HG03103 (cell line): ENCODE measurements at regions not wholly inside any gene's neighbourhood (a gene's known extent, or its start where the extent isn't known, plus 50 kb on each side); places are given as distances from the start of the nearest gene placed in this dataset.

Experiments
- ATAC-seq: cut with Tn5 transposase; IDR thresholded peaks from one replicate; pipeline ENCODE4 v1.9.1; 2021; ENCODE audit warnings: low read depth; ENCODE audit not compliant: unreplicated experiment

DNA sequence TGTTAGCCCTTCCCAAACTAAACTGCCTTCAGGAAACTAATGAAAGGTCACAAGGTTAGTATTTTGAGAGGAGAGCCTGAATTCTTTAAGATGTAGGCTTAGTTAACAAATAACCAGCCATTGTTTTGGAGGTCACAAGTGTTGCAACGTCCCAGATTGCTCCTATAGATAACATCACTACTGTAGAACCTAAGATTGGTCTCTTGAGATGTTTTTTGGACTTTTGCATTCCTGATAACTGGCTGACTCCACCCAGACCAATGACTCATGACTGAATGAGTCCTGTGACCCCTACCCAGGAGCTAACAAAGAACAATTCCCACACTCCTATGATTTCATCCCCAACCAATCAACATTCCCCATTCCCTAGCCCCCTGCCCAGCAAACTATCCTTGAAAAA is 178.8 kb downstream of the SCP2D1 start:
- ATAC-seq, result no peak

DNA sequence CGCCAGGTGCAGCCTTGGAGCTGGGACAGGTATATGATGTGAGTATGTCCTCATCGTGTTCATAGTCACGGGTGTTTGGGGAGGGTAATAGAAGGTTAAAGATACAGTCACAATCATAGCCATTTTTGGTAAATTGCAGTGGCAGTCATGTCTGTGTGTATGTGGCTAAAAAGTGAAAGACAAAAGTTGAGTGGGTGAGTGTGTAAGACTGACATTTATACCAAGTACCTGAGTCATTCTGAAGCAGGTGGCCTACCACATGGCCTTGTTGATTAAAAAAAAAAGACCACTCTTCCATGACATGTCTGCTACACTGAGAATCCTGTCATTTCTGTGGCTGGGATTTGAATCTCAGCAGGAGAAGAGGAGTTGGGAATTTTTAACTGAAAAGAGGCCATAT is 181.9 kb downstream of the SCP2D1 start:
- ATAC-seq, result no peak

DNA sequence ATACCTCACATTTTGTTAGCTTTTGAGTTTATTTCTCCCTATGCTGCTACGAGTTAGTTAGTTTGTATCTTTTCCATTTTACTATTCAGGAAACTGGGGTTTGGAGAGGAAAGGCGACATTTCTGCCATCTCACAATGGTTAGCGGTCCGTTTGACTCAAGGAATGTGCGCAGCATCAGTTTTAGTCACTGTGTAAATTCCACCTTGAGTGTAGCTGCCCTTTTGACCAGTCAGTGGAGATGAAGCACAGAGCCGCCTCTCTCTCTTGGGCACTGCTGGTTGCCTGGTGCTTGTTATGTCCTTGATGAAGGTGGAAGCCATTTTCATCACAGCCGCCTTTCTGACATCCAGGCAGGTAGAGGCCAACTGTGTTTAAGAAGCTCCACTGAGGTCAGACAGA is 185.5 kb downstream of the SCP2D1 start:
- ATAC-seq, result no peak

DNA sequence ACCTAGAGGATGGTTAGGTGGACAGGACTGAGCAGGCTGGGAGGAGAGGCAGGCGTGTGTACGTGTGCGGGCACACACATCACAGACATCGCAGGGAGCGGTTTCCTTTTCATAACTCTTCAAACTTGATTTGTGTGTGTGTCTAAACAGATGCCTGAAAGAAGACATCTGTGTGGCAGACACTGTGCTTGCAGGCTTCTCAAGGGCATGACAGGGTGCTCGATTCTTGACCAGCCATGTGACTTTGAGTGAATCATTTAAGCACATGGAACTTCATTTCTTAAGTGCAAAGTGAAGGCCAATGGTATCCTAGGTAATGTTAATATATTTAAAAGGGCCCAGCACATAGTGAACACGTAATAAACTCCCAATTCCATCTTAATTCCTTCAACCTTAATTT is 186.5 kb downstream of the SCP2D1 start:
- no peak for ATAC-seq

DNA sequence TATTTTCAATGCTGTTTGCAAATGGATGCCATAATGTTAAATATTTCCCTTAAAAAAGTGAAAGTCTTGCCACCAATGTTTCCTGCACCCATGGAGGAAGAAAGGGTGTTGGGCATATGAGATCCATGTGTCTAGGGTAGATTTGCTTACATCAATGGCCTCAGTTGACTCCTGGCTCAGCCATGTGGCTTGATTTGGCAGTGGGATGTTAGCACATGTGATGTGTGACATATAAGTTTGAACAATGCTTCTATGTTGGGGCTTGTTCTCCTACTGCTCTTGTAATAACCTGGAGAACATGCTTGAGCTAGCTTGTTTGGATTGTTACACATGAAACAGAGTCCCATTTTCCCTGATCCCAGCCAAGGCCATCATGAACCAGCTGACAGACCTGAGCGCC is 187.6 kb downstream of the SCP2D1 start:
- ATAC-seq, result no peak

DNA sequence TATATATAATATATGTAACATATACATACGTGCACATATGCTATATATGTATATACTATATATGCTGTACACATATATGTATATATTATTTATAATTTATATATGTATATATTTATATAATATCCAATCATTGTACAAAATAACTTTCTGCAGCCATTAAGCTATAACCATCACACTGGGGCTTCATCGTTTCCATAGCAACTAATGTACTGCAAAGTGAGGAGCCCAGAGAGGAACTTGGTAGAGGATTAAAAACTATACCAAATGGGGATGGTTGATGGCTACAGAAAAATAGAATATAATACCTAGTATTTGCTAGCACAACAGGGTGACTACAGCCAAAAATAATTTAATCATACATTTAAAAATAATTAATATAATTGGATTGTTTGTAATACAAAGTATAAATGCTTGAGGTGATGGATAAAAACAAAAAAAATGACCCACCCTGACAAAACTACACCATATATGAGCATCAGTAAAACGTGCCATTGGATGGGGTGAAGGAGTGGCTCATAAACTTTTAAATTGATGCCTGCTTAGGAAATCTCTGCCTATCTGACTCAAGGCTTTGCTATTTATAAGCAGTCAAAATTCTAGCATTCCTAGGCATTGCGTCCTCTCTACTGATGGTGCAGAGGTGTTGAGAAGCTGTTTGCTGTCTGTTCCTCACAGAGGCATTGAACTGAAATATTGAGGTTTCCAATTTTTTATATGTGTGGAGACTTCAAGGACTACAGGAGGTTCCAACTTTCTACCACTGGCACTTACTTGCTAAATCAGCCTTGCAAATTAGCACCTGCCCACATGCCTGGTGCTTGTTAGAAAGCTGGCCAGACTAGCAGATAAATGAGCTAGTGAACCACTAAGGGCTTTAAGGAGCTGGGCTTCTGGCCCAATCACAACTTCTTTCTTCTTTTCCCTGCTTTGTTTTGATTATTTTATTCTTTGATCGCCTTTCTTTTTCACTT is 190.1 kb downstream of the SCP2D1 start:
- ATAC-seq, result no peak

DNA sequence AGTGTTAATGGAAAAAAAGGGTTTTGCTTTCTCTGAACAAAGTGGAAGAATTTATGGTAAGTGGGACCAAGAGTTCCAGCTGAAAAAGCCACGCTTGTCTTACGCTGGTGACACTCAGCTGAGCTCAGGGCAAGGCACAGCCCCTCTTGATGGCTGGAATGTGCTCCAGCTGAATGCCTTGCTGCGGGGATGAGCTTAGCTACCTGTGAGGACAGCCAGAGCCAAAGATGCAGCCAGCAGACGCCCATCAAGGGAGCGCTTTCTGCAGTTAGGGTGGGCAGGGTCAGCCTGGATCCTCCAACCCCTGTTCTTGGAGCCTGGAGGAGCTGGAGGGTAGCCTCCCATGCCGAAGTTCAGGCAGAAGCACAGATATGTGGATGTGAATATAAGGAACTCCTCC is 191.4 kb downstream of the SCP2D1 start:
- ATAC-seq, result no peak

DNA sequence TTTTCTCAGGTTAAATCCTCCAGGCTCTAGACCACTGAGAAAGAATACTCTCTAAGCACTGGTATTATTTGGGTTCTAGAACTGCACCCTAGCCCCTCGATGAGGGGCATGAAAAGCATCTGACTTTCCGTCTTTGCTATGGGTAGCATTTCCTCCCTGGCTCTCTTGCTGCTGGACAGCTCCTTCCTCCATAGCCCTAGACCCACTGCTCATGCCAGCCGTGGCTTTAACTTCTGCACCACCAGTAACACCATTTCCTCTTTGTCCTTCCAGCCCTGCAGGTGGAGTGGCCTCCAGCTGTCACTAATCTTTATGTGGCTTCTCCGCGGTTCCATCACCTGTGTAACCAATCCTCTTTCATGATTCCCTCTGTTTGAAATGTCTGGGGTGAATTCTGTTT is 194.9 kb downstream of the SCP2D1 start:
- no peak for ATAC-seq

DNA sequence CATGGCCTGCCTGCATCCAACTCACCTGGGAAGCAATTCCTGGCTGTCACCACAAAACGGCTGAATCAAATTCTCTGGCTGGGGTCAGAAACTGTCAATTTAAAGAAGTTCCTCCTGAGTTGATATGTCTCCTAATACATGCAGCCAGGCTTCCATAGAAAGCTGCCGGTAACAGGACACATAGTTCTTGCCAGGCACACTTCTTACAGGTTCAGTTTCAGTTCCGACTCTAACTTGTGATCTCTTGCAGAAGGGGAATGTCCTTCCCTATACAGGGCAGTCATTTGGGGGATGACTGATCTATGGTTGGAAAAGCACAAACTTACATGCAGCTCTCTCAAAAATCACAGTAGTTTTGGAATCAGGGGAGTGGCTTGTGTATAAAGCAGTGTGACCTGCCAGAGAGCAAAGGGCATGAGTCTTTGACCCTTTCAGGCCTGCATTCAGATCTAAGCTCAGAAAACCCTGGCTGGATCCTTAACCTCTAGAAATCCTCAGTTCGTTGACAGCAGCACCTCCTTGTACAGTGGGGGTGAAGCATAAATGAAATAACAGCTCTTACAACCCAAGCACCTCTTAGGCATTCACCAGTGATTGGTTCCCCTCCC is 195.6 kb downstream of the SCP2D1 start:
- no peak for ATAC-seq

DNA sequence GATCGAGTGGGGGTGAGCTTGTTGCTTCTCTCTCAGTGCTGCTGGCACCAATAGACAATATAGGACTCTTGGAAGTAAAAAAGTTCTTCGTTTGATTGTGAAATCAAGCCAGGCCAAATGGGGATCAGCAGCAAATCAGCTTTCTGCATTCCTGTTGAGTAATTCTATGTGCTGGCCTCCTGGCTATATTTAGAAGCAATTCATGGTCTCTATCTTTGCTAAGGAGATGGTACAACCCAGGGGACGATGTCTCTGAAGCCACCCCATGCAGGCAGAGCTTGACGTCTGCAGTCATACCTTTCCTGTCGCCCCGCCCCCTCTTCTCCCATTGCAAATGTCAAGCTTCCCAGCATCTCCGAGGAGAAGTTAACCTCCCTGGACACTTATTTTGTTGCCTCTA is 199.1 kb downstream of the SCP2D1 start:
- no peak for ATAC-seq

DNA sequence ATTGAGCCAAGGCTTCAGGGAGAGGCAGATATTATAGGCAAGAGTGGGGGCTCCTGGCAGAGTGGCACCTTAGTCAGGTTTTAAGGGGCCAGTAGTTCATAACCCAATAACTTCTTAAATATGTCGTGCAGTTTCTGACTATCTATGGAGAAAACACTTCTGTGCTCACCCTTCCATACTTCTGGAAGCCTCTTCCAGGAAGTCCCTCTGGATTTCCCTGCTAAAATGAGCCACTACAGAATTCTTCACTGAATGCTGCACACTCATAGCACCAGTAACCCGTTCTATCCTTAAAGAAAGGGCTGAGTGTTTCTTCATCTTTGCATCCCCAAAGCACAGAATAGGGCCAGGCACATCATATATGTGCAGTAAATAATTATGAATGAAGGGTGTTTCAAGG is 198.5 kb upstream of the SLC24A3 start:
- no peak for ATAC-seq

DNA sequence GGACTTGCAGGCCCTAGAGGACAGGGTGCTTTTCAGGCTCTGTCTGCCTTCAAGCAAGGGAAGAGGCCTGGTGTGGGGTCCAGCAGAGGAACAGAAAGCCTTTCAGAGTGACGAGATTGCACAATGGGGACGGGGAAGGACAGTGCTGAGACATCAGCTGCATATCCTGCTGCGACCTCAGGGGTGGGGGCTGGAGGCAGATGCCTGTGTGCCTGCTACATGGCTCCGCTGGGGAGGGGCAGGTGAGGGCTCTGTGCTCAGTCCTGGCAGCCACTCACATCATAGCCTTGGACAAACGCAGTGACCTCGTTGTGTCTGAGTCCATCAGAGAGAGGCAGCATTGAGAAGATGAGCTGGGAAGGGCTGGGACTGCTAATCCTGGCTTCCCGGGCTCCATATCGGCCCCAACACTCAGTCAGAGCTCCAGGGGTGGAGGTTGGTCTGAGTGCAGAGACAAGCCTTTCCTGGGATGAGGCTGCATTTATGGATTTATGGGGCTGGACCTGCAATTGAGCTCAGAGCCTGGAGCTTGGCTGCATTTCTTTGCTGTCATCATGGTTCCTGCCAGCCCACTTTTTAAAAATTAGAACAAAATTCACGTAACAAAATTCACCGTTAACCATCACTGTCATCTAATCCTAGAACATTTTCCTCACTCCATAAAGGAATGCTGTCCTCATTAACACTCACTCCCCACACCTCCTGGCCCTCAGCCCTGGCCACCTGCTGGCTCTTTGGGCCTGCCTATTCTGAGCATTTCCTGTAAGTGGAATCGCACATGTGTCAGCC is 196.9 kb upstream of the SLC24A3 start:
- ATAC-seq, result no peak

DNA sequence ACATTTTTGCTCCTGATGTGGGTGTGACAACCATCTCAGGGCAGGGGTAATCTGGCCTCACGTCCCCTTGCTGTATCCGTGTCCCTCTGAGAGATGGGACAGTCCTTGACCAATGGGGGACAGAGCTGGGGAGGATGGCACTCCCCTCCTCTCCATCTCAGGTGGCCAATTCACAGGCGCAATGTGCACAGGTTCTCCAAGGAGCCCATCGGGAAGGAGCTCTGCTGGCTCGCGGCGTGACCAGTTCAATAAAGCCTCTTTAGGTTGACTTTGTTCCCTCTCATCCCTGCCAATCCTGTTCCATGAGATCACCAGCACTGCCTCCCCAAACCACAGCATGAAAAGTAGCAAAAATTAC is 196.3 kb upstream of the SLC24A3 start:
- no peak for ATAC-seq

DNA sequence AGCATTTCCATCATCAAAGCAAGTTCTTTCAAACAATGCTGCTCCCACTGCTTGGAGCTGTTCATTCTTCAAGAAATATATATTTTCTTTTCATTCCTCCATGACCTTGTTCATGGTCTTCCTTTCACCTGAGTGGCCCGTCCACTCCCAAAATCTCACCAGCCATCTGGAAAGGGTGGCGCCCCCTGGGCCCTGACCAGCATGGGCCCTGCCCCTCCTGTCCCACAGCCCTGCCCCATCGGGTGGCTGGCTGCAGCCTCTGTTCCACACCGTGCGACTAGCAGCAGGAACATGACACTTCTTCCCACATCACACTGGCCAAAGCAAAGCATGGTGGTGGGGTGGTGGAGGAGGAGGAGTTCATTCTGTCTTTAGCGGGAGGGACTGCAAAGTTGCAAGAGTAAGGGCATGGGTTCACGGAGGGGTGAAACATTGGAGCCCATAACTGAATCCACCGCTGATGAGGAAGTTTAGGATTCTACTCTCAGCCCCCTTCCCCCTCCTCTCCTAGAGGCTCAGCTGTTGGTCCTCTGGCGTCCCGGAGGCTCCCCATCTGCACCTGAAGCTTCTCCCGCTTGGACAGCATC is 195.2 kb upstream of the SLC24A3 start:
- no peak for ATAC-seq

DNA sequence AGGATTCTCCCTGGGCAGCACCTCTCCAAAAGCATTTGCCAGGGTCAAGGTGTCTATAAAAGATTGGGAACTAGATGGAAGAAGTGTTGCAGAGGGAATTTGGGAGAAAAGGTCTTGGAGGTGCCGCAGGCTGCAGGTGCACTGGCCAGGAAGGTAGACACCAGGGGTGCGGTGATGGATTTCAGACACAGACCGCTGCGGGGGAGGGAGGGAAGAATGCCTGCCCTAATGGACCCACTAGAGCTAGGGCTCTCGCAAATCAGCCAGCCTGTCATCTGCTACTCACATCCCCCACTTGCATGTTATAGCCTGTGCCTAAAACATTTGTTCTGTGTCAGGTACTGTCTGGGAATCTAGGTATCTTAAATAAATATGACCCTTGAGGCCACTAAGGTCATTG is 193.6 kb upstream of the SLC24A3 start:
- no peak for ATAC-seq

DNA sequence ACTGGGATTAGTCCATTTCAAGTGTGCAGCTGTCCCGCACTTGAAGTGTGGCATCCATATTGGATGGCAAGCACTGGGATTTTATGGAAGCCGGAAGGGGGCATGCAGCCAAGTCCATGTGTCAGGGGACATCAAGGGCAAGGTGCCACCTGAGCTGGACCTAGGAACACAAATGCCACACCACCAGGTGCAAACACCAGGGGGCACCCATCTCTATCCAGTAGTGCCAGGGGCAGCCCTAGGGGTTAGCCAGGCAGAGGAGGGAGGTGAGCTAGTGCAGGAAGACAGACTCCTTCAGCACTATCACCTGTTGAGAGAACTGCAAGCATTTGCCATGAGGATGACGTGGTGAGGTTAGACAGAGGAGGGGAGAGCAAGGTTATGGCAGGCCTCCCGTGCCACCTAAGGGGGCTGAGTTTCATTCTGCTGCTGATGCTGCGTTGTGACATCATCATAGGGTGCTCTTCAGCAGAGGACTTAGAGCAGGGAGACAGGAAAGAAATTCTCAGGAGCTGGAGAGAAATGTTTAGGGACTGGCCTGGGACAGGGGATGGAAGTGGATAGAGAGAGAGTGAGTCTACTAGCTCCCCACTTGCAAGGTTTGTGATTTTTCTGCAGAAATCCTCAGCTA is 192.6 kb upstream of the SLC24A3 start:
- ATAC-seq, result no peak

DNA sequence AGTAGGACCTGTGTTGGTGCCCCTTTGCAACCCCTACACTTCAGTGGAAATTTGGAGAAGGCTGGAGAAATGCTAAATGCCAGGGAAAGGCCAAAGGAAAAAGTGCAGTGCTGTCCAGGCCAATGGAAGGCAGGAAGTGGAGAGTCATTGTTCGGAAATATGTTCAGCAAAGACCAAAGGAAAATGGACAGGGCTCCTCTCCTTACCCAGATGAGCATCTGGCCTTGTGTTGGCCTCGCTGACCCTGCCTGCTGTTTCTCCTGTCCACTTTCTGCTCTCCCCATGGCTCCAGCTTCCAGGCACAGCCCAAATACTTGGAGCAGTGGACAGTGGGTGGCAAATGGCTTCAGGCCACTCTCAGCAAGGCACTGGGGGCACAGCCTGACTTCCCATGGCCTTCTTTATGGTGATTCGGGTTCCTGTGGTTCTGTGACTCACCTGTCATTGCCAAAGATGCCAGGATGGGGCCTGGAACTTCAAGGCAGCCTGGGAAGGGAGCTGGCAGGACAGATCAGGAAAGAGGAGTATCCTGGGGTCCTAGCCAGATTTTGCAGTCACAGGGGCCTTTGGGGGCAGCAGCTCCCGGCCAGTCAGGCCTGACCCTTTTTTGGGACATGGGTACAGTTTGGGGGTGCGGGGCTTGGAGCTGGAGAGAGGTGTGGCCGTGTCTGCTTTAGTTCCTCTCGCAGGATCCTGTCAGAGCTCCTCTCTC is 190.9 kb upstream of the SLC24A3 start:
- no peak for ATAC-seq

DNA sequence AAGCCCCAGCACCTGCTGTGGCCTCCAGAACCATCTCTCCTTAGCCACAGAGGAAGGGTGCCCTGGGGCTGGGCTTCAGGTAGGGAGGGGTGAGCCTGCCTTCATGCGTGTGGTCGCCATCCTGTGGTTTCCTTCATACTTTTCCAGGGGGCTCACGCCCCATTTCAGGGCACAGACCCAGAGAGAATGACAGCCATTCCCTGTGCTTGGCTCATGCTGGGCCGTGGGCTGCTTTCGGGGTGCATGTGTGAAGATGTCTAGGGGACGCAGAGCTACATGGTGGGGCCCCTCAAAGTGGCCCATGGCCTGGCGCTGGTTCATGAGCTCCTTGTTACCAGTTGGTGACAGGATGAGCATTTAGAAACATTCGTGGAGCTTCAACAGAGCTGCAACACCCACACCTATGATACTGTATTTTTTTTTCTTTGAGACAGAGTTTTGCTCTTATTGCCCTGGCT is 190.3 kb upstream of the SLC24A3 start:
- no peak for ATAC-seq

DNA sequence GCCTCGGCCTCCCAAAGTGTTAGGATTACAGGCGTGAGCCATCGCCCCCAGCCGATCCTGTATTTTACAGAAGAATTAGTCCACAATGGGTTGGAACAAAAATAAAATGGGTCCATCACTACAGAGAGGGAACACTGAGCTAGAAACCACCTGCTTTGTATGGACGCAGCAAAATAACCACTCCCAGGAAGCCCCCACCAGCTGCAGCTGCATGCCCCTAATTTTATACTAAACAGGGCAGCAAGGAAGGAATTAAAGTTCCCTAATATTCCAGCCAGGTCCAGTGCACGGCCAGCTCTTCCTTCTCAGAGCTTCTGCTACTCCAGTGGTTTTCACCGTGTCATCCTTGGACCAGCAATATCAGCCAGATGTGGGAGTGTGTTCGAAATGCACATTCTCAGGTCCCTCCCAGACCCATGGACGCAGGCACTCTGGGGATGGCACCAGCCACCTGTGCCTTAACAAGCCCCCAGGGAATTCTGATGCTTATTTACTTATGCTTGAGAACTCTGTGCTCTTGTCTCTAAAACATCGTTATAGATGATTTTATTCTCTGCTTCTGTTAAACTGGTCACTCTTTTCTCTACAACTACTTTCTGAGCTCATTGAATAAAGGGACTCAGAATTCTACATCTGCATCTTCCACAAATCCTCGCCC is 189.5 kb upstream of the SLC24A3 start:
- ATAC-seq, result no peak
